Breast epithelium (tissue), 3 donors: ENCODE measurements at regions not wholly inside any gene's neighbourhood (a gene's known extent, or its start where the extent isn't known, plus 50 kb on each side); places are given as distances from the start of the nearest gene placed in this dataset.

Source experiments
- CTCF ChIP-seq, 3 donors: fragments of 450-650 bp; IDR thresholded peaks; one replicate each; pipeline ENCODE4 v1.5.1; 2016 to 2017; ENCODE audit warnings: antibody characterized with exemption in 3 of 3, mild to moderate bottlenecking in 3 of 3, moderate library complexity in 3 of 3
- POLR2A ChIP-seq: fragments of 450-650 bp; IDR thresholded peaks from one replicate; pipeline ENCODE4 v1.6.1; 2016; ENCODE audit warnings: antibody characterized with exemption, mild to moderate bottlenecking, moderate library complexity
- POLR2AphosphoS5 ChIP-seq, 3 donors: sonication (generic); formaldehyde crosslinking; IDR thresholded peaks; one replicate each; pipeline ENCODE4 v1.6.1; 2017; ENCODE audit warnings: antibody characterized with exemption in 3 of 3

- TF ChIP-seq POLR2A = no peak
- no peak for TF ChIP-seq CTCF (IDR thresholded peaks at IDR 0.05)
- no peak for TF ChIP-seq POLR2AphosphoS5 (IDR thresholded peaks at IDR 0.05)
Measured at GRCh38 chr3:117691526-117691925, 981.9 kb downstream of the TUSC7 start.
